ENCODE measurements at regions not wholly inside any gene's neighbourhood (a gene's known extent, or its start where the extent isn't known, plus 50 kb on each side); places are given as distances from the start of the nearest gene placed in this dataset.
"Not testable (repeated sequence)": the region's sequence is repeated elsewhere in the genome, so short reads cannot be mapped to it uniquely, and the experiment has no call there.

GRCh38 chr7:142569851-142570250 is 179.4 kb upstream of the PRSS1 start:
- POLR2A ChIA-PET: no interaction called here
- DNase-seq (ENCODE audit: extremely low spot score): no peak
- no peak for TF ChIP-seq CTCF (IDR thresholded peaks at IDR 0.05; ENCODE audit: control extremely low read depth, extremely low read depth, low read depth, missing control alignments)
- CTCF ChIA-PET: interaction anchor here (0.8 to 2.3 kb wide), 6 partner anchors 8 to 35 kb away, joined by 3 to 17 read pairs (median 6); no protein-coding TSS in a partner anchor

- CTCF ChIA-PET: interaction anchor here (0.9 to 2.3 kb wide), 7 partner anchors 9 to 242 kb away, joined by 3 to 17 read pairs (median 3); no protein-coding TSS in a partner anchor
- no peak for TF ChIP-seq CTCF (IDR thresholded peaks at IDR 0.05; ENCODE audit: control extremely low read depth, extremely low read depth, low read depth, missing control alignments)
- POLR2A ChIA-PET: no interaction called here
- DNase-seq (ENCODE audit: extremely low spot score): no peak
These were observed 180.7 kb upstream of the PRSS1 start for GRCh38 chr7:142568435-142569097.

GRCh38 chr7:142567201-142568075 is 181.8 kb upstream of the PRSS1 start:
- no peak for TF ChIP-seq CTCF (IDR thresholded peaks at IDR 0.05; ENCODE audit: control extremely low read depth, extremely low read depth, low read depth, missing control alignments)
- ChIA-PET POLR2A (no interaction called here), CTCF (interaction anchor here (0.6 to 1.7 kb wide), 6 partner anchors 9 to 20 kb away, joined by 3 to 6 read pairs (median 3); no protein-coding TSS in a partner anchor)
- no peak for DNase-seq (ENCODE audit: extremely low spot score)

GRCh38 chr7:142566271-142566670 is 183.0 kb upstream of the PRSS1 start:
- no peak for DNase-seq (ENCODE audit: extremely low spot score)
- no peak for TF ChIP-seq CTCF (IDR thresholded peaks at IDR 0.05; ENCODE audit: control extremely low read depth, extremely low read depth, low read depth, missing control alignments)
- CTCF ChIA-PET: interaction anchor here (0.6 to 1.3 kb wide), 2 partner anchors 8 to 21 kb away, joined by 3 to 5 read pairs; no protein-coding TSS in a partner anchor
- POLR2A ChIA-PET: no interaction called here

- DNase-seq (ENCODE audit: extremely low spot score); POLR2A ChIA-PET; CTCF ChIA-PET: not testable (repeated sequence)
These were observed 185.1 kb upstream of the PRSS1 start for GRCh38 chr7:142564125-142564524.

GRCh38 chr7:142563470-142563869 is 185.8 kb upstream of the PRSS1 start:
- POLR2A ChIA-PET: no interaction called here
- CTCF ChIA-PET: interaction anchor here (0.8 to 1.6 kb wide), 6 partner anchors 8 to 220 kb away, joined by 3 to 7 read pairs (median 6); no protein-coding TSS in a partner anchor
- no peak for DNase-seq (ENCODE audit: extremely low spot score)

More at GRCh38 chr7:142563470-142563869, 185.8 kb upstream of the PRSS1 start:
- TF ChIP-seq CTCF (IDR thresholded peaks at IDR 0.05; ENCODE audit: control extremely low read depth, extremely low read depth, low read depth, missing control alignments): no peak
